Activated CD8-positive, alpha-beta T cell treated with anti-CD3 and anti-CD28 coated beads for 36 hours (primary cell): ENCODE measurements at regions not wholly inside any gene's neighbourhood (a gene's known extent, or its start where the extent isn't known, plus 50 kb on each side); places are given as distances from the start of the nearest gene placed in this dataset.

ENCODE experiments used
- ATAC-seq: fragments of 200-7000 bp; cut with Tn5 transposase; one replicate; pipeline ENCODE4 v1.10.0; 2021; ENCODE audit warnings: mild to moderate bottlenecking, moderate library complexity
- CTCF ChIA-PET: fragments of 350-600 bp; sonication (Branson Sonifier 250); formaldehyde crosslinking; loops from one replicate; lab custom pipeline; 2021; ENCODE audit warnings: antibody characterized with exemption; lab: Charles Lee
- POLR2A ChIA-PET: fragments of 350-600 bp; sonication (Branson Sonifier 250); formaldehyde crosslinking; loops from one replicate; lab custom pipeline; 2021; ENCODE audit warnings: antibody characterized with exemption; lab: Charles Lee
- DNase-seq: peaks from one replicate; pipeline ENCODE4 v3.0.0-alpha.2; 2020
- H3K27ac Mint-ChIP-seq: one replicate; pipeline ENCODE4 v1.8.0; 2021; ENCODE audit warnings: mild to moderate bottlenecking, mixed read lengths
- H3K27me3 Mint-ChIP-seq: one replicate; pipeline ENCODE4 v1.8.0; 2021; ENCODE audit warnings: mixed read lengths
- H3K36me3 Mint-ChIP-seq: one replicate; pipeline ENCODE4 v1.8.0; 2021; ENCODE audit warnings: low read depth, mixed read lengths
- H3K4me1 Mint-ChIP-seq: one replicate; pipeline ENCODE4 v1.8.0; 2021; ENCODE audit warnings: low read depth, mixed read lengths
- H3K4me3 Mint-ChIP-seq: one replicate; pipeline ENCODE4 v1.8.0; 2021; ENCODE audit warnings: mild to moderate bottlenecking, moderate library complexity, mixed read lengths
- H3K9me3 Mint-ChIP-seq: one replicate; pipeline ENCODE4 v1.8.0; 2021; ENCODE audit warnings: mixed read lengths
- CTCF ChIP-seq: fragments of 200-600 bp; IDR thresholded peaks from one replicate; pipeline ENCODE4 v1.8.0; 2022; ENCODE audit warnings: antibody characterized with exemption, mild to moderate bottlenecking
- intact Hi-C: fragments of 100-400 bp; cut with micrococcal nuclease; formaldehyde crosslinking; loops from one replicate; pipeline ENCODE4 v1.10.0; 2022

GRCh38 chr13:86932776-86933334 is 738.3 kb upstream of the SLITRK5 start:
- H3K36me3 Mint-ChIP-seq: no peaks in the 10 kb centered on the region
- ChIA-PET POLR2A (no interaction called here), CTCF (no interaction called here)
- H3K27me3 Mint-ChIP-seq: no peaks in the 10 kb centered on the region
- ATAC-seq: no peak
- no peaks in the 10 kb centered on the region for H3K9me3 Mint-ChIP-seq
- H3K27ac Mint-ChIP-seq: no peak overlapping the region
- DNase-seq: no peak
- intact Hi-C loops: no loop called here
- no peaks in the 10 kb centered on the region for H3K4me1 Mint-ChIP-seq
- TF ChIP-seq CTCF: no peak
- no peak overlapping the region for H3K4me3 Mint-ChIP-seq

- POLR2A ChIA-PET: no interaction called here
- no peaks in the 10 kb centered on the region for H3K36me3 Mint-ChIP-seq
Observed at GRCh38 chr13:86933676-86934075, 737.5 kb upstream of the SLITRK5 start.

GRCh38 chr13:86937316-86937715 is 733.9 kb upstream of the SLITRK5 start:
- intact Hi-C loops: no loop called here
- Mint-ChIP-seq H3K27ac (no peak overlapping the region), H3K27me3 (no peaks in the 10 kb centered on the region), H3K36me3 (no peaks in the 10 kb centered on the region), H3K4me3 (no peak overlapping the region), H3K4me1 (no peaks in the 10 kb centered on the region), H3K9me3 (no peaks in the 10 kb centered on the region)
- CTCF ChIA-PET: no interaction called here
- no peak for TF ChIP-seq CTCF
- POLR2A ChIA-PET: no interaction called here
- DNase-seq (no peak), ATAC-seq (no peak)

More at GRCh38 chr13:86933676-86934075, 737.5 kb upstream of the SLITRK5 start:
- no peak overlapping the region for H3K4me3 Mint-ChIP-seq
- H3K27ac Mint-ChIP-seq: no peak overlapping the region
- no peaks in the 10 kb centered on the region for H3K9me3 Mint-ChIP-seq
- no peak for ATAC-seq
- H3K27me3 Mint-ChIP-seq: no peaks in the 10 kb centered on the region
- intact Hi-C loops: no loop called here
- CTCF ChIA-PET: no interaction called here
- TF ChIP-seq CTCF: no peak
- DNase-seq: no peak
- no peaks in the 10 kb centered on the region for H3K4me1 Mint-ChIP-seq

- ChIA-PET POLR2A (no interaction called here), CTCF (interaction anchor here (0.7 kb wide), 1 partner anchor 25 kb away, joined by 3 read pairs; no protein-coding TSS in a partner anchor)
- intact Hi-C loops: no loop called here
- no peak for ATAC-seq
- H3K4me1 Mint-ChIP-seq: no peaks in the 10 kb centered on the region
- no peak overlapping the region for H3K4me3 Mint-ChIP-seq
- no peak overlapping the region for H3K27ac Mint-ChIP-seq
- H3K27me3 Mint-ChIP-seq: no peaks in the 10 kb centered on the region
- no peak for TF ChIP-seq CTCF
- H3K36me3 Mint-ChIP-seq: no peaks in the 10 kb centered on the region
- DNase-seq: no peak
- H3K9me3 Mint-ChIP-seq: peaks cover 2% of the 10 kb centered on the region
Observed at GRCh38 chr13:86945584-86945983, 725.6 kb upstream of the SLITRK5 start.

- H3K27me3 Mint-ChIP-seq: no peaks in the 10 kb centered on the region
- intact Hi-C loops: no loop called here
- no peak for DNase-seq
- H3K4me1 Mint-ChIP-seq: no peaks in the 10 kb centered on the region
- ChIA-PET POLR2A (interaction anchor here (0.6 kb wide), 1 partner anchor 302 kb away, joined by 4 read pairs; no protein-coding TSS in a partner anchor), CTCF (no interaction called here)
- H3K36me3 Mint-ChIP-seq: no peaks in the 10 kb centered on the region
- H3K27ac Mint-ChIP-seq: no peak overlapping the region
- TF ChIP-seq CTCF: no peak
- H3K4me3 Mint-ChIP-seq: no peak overlapping the region
- peak; percentile 53 for ATAC-seq
- peaks cover 2% of the 10 kb centered on the region for H3K9me3 Mint-ChIP-seq
Observed at GRCh38 chr13:86946734-86947133, 724.4 kb upstream of the SLITRK5 start.
